Left ventricle myocardium inferior (tissue), 1 donor: ENCODE measurements at regions not wholly inside any gene's neighbourhood (a gene's known extent, or its start where the extent isn't known, plus 50 kb on each side); places are given as distances from the start of the nearest gene placed in this dataset.
"Not testable (repeated sequence)": the region's sequence is repeated elsewhere in the genome, so short reads cannot be mapped to it uniquely, and the experiment has no call there.

Experiments used
- DNase-seq: peaks from one replicate; pipeline ENCODE4 v3.0.0-alpha.2; 2020
- H3K27ac ChIP-seq: fragments of 200-600 bp; replicated peaks from 2 replicates; pipeline ENCODE4 v1.8.0; 2021
- H3K27me3 ChIP-seq: fragments of 200-600 bp; 2 replicates; pipeline ENCODE4 v1.8.0; 2021; ENCODE audit warnings: low read depth
- H3K36me3 ChIP-seq: fragments of 200-600 bp; 2 replicates; pipeline ENCODE4 v1.8.0; 2021
- H3K4me1 ChIP-seq: fragments of 200-600 bp; 2 replicates; pipeline ENCODE4 v1.8.0; 2021
- H3K4me3 ChIP-seq: fragments of 200-600 bp; 2 replicates; pipeline ENCODE4 v1.8.0; 2021; ENCODE audit warnings: mild to moderate bottlenecking, moderate library complexity
- H3K9me3 ChIP-seq: fragments of 200-600 bp; replicated peaks from 2 replicates; pipeline ENCODE4 v1.8.0; 2021
- intact Hi-C: fragments of 100-400 bp; cut with micrococcal nuclease; formaldehyde crosslinking; loops from one replicate; pipeline ENCODE4 v1.11.0; 2022
- TF ChIP-seq, protein P1 (sequence below): fragments of 200-600 bp; IDR thresholded peaks from 2 replicates; pipeline ENCODE4 v1.8.0; 2021; ENCODE audit warnings: antibody characterized with exemption, mild to moderate bottlenecking, borderline replicate concordance
- donor health status: DM: no; HTN: yes; CAD: no; lungs with severe emphysema.

DNA sequence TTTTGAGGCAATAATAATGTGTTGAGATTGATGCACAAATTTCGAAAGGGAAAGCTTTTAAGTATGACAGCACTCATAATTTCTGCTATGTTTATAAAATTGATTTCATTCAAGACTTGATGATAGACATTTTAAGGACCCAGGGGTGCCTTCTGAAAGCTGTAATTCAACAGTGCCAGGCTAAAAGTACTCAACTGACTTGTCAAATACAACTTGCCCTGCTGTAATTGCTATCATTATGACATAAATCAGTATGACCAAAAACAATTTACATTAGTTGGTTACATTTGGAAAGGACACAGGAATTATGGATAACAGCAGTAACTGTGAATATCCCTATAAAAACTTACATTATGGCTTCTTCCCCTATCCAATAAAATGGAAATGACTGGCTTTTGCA lies 178.9 kb downstream of the MMUT start:
- TF ChIP-seq, protein P1, sequence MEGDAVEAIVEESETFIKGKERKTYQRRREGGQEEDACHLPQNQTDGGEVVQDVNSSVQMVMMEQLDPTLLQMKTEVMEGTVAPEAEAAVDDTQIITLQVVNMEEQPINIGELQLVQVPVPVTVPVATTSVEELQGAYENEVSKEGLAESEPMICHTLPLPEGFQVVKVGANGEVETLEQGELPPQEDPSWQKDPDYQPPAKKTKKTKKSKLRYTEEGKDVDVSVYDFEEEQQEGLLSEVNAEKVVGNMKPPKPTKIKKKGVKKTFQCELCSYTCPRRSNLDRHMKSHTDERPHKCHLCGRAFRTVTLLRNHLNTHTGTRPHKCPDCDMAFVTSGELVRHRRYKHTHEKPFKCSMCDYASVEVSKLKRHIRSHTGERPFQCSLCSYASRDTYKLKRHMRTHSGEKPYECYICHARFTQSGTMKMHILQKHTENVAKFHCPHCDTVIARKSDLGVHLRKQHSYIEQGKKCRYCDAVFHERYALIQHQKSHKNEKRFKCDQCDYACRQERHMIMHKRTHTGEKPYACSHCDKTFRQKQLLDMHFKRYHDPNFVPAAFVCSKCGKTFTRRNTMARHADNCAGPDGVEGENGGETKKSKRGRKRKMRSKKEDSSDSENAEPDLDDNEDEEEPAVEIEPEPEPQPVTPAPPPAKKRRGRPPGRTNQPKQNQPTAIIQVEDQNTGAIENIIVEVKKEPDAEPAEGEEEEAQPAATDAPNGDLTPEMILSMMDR = no peak
- H3K9me3 ChIP-seq = peaks cover 4% of the 10 kb centered on the region
- intact Hi-C loops = no loop called here
- H3K27me3 ChIP-seq = no peaks in the 10 kb centered on the region
- no peak overlapping the region for H3K4me3 ChIP-seq
- no peak overlapping the region for H3K27ac ChIP-seq
- no peaks in the 10 kb centered on the region for H3K36me3 ChIP-seq
- H3K4me1 ChIP-seq = no peaks in the 10 kb centered on the region
- DNase-seq = no peak

DNA sequence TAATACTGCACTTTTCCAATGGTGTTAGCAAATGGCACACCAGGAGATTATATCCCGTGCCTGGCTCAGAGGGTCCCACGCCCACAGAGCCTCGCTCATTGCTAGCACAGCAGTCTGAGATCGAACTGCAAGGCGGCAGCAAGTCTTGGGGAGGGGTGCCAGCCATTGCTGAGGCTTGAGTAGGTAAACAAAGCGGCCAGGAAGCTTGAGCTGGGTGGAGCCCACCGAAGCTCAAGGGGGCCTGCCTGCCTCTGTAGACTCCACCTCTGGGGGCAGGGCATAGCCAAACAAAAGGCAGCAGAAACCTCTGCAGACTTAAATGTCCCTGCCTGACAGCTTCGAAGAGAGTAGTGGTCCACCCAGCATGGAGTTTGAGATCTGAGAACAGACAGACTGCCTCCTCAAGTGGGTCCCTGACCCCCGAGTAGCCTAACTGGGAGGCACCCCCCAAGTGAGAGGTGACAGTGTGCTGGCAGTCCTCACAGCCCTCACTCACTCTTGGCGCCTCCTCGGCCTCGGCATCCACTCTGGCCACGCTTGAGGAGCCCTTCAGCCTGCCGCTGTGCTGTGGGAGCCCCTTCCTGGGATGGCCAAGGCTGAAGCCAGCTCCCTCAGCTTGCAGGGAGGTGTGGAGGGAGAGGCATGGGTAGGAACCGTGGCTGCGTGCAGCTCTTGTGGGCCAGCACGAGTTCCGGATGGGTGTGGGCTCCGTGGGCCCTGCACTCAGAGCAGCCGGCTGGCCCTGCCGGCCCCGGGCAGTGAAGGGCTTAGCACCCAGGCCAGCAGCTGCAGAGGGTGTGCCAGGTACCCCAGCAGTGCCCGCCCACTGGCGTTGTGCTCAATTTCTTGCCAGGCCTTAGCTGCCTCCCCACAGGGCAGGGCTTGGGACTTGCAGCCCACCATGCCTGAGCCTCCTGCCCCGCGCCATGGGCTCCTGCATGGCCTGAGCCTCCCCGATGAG lies 188.0 kb downstream of the MMUT start:
- H3K4me1 ChIP-seq, DNase-seq, intact Hi-C loops, H3K27me3 ChIP-seq, H3K4me3 ChIP-seq, H3K36me3 ChIP-seq, H3K27ac ChIP-seq: not testable (repeated sequence)
- peaks cover 22% of the 10 kb centered on the region for H3K9me3 ChIP-seq

DNA sequence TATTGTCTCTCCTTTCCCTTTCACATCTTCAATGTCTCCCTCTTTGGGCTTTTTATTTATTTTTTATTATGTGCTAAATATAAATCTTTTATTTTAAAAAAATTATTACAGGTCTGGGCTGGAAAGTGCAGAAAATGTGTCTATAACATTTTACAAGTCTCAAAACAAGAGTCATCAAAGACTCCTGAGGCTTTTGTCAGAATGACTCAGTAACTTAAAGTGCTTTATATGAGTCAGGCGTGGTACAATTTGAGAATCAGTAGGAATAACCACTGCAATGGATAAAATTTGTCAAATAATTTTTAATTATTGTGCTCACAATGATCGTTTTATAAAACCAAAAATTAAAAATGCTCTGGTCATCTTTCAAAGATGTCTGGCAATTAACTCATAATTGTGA lies 193.9 kb downstream of the MMUT start:
- Histone ChIP-seq H3K4me1 (no peaks in the 10 kb centered on the region), H3K27ac (no peak overlapping the region), H3K4me3 (no peak overlapping the region), H3K9me3 (peaks cover 17% of the 10 kb centered on the region), H3K27me3 (no peaks in the 10 kb centered on the region), H3K36me3 (no peaks in the 10 kb centered on the region)
- intact Hi-C loops = no loop called here
- TF ChIP-seq, protein P1 = no peak
- DNase-seq = no peak

DNA sequence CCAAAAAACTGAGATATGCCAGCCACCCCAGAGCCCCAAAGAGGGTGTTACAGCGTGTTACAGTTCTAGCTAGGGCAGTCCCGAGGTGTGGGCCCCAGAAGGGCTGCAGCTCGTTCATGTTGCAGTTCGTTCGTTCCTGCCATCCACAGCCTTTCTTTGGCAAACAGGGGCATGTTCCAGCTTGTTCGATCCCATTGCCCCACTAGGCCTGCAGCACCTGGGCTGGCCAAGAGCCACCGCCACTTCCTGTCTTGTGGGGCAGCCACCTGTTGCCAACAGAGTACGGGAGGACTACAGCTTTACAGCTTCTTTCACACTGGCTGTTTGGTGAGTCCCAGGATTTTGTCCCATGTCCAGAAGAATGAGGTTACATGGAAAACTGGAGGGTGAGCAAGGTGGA lies 198.1 kb downstream of the MMUT start:
- Histone ChIP-seq H3K36me3 (no peaks in the 10 kb centered on the region), H3K4me1 (no peaks in the 10 kb centered on the region), H3K9me3 (peaks cover 9% of the 10 kb centered on the region), H3K4me3 (no peak overlapping the region), H3K27ac (no peak overlapping the region), H3K27me3 (no peaks in the 10 kb centered on the region)
- TF ChIP-seq, protein P1 = no peak
- intact Hi-C loops = no loop called here
- DNase-seq = no peak

DNA sequence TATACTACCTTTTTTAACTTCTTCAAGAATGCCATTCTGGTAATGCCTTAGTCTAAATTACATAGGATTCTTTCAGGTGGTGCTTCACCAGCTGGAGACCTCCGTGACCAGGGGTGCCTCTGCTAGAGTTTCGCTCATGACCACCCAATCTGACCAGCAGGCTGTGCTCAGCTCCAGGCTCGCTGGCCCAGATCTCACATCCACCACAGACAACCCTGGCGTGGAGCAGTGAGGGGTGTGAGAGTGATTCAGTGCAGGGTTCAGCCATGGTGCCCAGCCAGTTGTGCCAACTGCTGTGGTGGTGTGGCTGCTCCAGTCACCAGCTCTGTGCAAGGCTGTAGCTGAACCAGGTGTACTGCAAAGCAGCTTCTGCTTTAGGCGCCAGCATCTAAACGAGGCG lies 198.6 kb downstream of the MMUT start:
- Histone ChIP-seq H3K27ac (no peak overlapping the region), H3K36me3 (no peaks in the 10 kb centered on the region), H3K27me3 (no peaks in the 10 kb centered on the region), H3K9me3 (peaks cover 6% of the 10 kb centered on the region), H3K4me1 (no peaks in the 10 kb centered on the region), H3K4me3 (no peak overlapping the region)
- intact Hi-C loops = no loop called here
- DNase-seq = no peak
- TF ChIP-seq, protein P1 = no peak

DNA sequence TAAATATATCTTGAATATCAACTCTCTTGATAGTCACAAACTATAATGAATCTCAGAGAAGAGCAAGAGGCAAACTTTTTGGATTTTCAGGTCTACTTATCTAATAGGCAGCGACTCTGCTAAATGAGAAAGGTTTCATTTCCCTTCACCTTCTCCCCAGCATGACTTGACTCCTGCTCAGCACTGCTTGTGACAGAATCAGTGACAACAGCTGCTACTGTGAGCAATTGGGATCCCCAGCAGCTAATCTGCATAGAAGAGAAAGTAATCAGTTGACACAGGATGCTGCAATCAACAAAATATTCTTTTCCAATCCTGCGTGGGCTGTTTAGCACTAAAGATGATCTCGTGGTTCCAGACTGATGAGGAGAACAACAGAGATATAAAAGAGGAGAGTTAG lies 205.5 kb downstream of the MMUT start:
- no peaks in the 10 kb centered on the region for H3K36me3 ChIP-seq
- no peaks in the 10 kb centered on the region for H3K27me3 ChIP-seq
- no peaks in the 10 kb centered on the region for H3K9me3 ChIP-seq
- H3K4me1 ChIP-seq = no peaks in the 10 kb centered on the region
- TF ChIP-seq, protein P1 = no peak
- no peak overlapping the region for H3K27ac ChIP-seq
- H3K4me3 ChIP-seq = no peak overlapping the region
- intact Hi-C loops = no loop called here
- no peak for DNase-seq
